22Rv1 (cell line): ENCODE measurements at regions not wholly inside any gene's neighbourhood (a gene's known extent, or its start where the extent isn't known, plus 50 kb on each side); places are given as distances from the start of the nearest gene placed in this dataset.

Source experiments
- H3K27ac ChIP-seq: fragments of 450-650 bp; 2 replicates; pipeline ENCODE4 v1.5.1; 2017
- ZFX ChIP-seq: fragments of 450-650 bp; IDR thresholded peaks from 2 replicates; pipeline ENCODE4 v1.6.1; 2017; ENCODE audit warnings: antibody characterized with exemption, borderline replicate concordance
- TF ChIP-seq, protein P1 (sequence below): fragments of 450-650 bp; IDR thresholded peaks from 2 replicates; pipeline ENCODE4 v1.5.1; 2017; ENCODE audit warnings: mild to moderate bottlenecking

DNA sequence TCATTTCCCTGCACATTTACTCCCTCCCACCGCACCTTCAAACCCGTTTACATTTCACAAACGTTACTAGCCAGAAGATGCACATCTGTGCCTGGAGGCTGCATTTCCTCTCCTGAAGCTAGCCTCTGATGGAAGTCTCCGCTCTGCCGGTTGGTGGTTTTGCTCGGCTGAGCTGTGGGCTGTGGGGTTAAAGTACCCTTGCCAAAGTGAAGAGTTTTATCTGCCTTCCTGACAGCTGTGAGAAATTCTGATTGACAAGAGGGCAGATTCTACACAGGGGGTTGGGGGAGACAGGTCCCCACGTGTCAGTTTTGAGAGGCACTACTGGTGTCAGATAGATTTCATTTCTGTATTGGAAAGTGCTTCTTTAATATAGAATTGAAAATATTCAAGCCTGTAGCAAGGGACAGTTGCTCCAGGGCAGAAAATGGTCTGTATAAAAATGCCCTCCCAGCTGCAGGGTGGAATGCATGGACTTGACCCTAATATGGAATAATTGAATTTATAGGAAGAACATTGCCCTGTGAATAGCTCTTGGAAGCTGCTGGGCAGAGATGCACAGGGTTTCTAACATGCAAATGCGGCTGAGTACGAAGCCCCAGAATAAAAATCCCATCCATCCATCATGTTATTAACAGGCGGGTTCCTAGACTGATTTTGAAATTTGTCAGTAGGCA, 201.1 kb upstream of the RGMA start:
- no peak overlapping the region for H3K27ac ChIP-seq
- no peak for TF ChIP-seq ZFX
- TF ChIP-seq, protein P1, sequence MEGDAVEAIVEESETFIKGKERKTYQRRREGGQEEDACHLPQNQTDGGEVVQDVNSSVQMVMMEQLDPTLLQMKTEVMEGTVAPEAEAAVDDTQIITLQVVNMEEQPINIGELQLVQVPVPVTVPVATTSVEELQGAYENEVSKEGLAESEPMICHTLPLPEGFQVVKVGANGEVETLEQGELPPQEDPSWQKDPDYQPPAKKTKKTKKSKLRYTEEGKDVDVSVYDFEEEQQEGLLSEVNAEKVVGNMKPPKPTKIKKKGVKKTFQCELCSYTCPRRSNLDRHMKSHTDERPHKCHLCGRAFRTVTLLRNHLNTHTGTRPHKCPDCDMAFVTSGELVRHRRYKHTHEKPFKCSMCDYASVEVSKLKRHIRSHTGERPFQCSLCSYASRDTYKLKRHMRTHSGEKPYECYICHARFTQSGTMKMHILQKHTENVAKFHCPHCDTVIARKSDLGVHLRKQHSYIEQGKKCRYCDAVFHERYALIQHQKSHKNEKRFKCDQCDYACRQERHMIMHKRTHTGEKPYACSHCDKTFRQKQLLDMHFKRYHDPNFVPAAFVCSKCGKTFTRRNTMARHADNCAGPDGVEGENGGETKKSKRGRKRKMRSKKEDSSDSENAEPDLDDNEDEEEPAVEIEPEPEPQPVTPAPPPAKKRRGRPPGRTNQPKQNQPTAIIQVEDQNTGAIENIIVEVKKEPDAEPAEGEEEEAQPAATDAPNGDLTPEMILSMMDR = no peak

DNA sequence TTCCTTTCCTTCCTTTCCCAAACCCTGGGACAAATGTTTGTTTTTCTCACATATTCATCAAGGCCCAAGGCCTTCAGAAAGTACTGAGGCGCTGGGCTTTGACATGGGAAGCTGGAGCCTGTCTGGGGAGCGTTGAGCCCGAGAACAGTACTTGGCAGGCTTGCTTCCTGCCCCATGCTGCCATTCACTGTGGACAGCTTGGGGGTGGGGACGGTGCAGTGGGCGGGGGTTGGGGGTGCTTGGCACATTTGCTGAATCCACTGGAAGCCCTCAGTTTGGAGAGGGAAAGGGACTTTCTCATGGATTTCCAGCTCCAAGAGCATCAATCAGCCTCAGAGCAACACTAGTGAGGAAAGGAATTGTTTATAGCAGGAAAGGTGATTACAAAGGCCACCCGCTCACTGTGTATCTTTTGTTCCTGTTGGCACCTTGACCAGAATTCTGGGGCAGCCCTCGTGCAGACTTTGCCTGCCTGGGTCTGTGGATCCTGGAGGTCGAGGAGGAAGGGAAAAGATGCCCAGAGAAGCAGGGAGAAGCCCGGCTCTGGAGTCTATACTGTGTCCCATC, 199.8 kb upstream of the RGMA start:
- TF ChIP-seq, protein P1 = no peak
- TF ChIP-seq ZFX = no peak
- H3K27ac ChIP-seq = no peak overlapping the region

DNA sequence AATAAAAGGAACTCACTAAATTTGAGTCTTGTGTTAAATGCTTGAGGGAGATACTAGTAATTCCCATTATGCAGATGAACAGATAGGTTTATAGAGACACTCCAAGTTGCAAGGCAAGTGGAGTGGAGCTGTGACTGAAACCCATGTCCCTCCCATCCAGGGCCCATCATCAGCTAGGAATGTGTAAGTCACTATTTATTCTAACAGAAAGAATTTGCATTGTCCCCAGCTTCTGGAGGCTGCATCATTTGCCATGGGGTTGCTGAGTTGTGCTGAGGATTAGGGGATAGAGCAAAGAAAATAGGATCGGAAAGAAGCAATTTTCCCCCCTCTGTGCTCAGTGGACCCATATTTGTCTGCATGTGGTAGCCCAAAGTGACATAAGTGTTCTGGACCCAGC, 197.4 kb upstream of the RGMA start:
- H3K27ac ChIP-seq = no peak overlapping the region
- no peak for TF ChIP-seq ZFX
- TF ChIP-seq, protein P1 = no peak

DNA sequence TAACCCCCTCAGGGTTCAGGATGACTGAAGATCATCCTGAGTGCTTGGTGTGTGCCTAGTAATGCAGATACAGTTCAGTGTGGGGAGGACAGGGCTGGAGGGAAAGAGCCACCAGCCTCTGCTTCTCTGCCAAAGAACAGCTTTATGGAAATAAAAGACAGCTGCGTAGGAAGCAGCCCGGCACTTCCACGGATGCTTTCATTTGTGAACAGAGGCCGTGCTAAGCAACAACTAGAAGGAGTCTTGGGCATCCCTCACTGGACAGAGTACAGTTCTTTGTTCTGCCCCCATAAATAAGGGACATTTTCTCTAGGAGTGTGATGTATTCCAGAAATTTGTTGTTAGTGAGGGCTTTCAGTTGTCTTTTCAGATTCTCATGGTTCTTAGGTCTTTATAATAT, 194.8 kb upstream of the RGMA start:
- no peak for TF ChIP-seq ZFX
- TF ChIP-seq, protein P1 = no peak
- H3K27ac ChIP-seq = no peak overlapping the region

DNA sequence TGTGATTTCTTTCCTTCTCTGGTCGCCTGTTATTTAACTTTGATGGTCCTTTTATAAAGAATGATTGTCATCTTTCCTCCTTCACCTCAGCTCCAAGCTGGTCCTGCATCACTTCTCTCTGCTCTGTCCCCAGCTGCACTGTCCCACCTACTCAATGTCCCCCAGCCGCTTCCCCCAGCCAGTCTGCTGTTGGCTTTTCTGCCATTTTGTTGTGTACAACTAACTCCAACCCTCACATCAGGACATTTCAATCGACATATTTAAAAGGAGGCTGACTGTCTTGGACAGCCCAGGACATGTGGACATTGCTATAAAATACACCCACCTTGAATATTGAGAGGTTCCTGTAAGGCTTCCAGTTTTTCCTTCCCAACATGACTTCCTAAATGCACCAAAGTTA, 193.8 kb upstream of the RGMA start:
- no peak for TF ChIP-seq ZFX
- TF ChIP-seq, protein P1 = no peak
- no peak overlapping the region for H3K27ac ChIP-seq

DNA sequence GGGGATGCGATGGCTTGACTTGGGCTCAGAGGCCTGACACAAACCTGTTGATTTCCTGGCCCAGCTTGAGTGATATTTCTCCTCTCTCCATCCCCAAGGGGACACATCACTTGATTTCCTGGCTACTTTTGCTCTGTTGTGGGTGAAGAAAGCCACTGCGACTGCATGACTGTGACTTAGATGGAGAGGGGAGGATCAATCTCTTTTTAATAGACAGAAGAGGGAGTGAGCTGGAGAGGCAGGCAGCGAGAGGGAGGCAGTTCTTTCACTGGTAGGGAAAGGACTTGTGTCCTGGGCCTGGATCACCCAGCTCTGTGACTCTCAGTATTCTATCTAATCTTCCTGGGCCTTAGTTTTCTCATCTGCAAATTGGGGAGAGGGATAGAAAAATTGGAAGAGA, 189.8 kb upstream of the RGMA start:
- H3K27ac ChIP-seq = no peak overlapping the region
- TF ChIP-seq, protein P1 = no peak
- TF ChIP-seq ZFX = no peak

DNA sequence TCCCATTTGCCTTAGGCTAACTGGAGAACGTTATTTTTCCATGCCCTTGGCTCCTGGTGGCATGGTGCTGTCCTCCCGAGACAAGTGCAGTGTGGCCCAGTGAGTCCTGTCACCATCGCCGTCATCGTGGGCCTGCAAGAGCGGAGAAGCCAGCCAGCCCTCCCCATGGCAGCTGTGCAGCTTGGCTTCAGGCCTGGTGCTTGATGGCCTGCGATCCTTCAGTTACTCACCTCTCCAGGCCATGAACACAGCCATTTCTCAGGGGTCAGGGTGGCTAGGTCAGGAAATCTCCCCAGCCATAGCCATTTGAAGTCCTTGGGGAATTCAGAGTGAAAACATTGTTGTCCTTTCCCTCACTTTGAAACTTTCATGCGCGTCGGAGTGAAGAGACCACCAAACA, 189.0 kb upstream of the RGMA start:
- no peak overlapping the region for H3K27ac ChIP-seq

More for the DNA sequence above, 189.0 kb upstream of the RGMA start:
- TF ChIP-seq, protein P1 = no peak
- TF ChIP-seq ZFX = no peak
